SH-SY5Y (cell line): ENCODE measurements at regions not wholly inside any gene's neighbourhood (a gene's known extent, or its start where the extent isn't known, plus 50 kb on each side); places are given as distances from the start of the nearest gene placed in this dataset.

Experiments used
- GATA2 ChIP-seq: IDR thresholded peaks from 2 replicates; pipeline ENCODE4 v1.6.1; 2011; ENCODE audit warnings: mild to moderate bottlenecking, low read depth, low read length
- GATA3 ChIP-seq: IDR thresholded peaks from 2 replicates; pipeline ENCODE4 v1.6.1; 2011; ENCODE audit warnings: low read depth, mild to moderate bottlenecking, low read length, moderate library complexity

- TF ChIP-seq GATA3 (no peak), GATA2 (no peak)
Measured at GRCh38 chr7:33829536-33829935, 75.8 kb upstream of the BMPER start.

GRCh38 chr7:33831389-33832141, 73.8 kb upstream of the BMPER start:
- no peak for TF ChIP-seq GATA2
- no peak for TF ChIP-seq GATA3

- no peak for TF ChIP-seq GATA2
- TF ChIP-seq GATA3: no peak
Measured at GRCh38 chr7:33832271-33832721, 73.0 kb upstream of the BMPER start.

GRCh38 chr7:33836797-33837355, 68.5 kb upstream of the BMPER start:
- no peak for TF ChIP-seq GATA2
- TF ChIP-seq GATA3: no peak

GRCh38 chr7:33837356-33837851, 67.9 kb upstream of the BMPER start:
- TF ChIP-seq GATA3: no peak

- TF ChIP-seq GATA2 (no peak), GATA3 (no peak)
Measured at GRCh38 chr7:33841031-33841430, 64.3 kb upstream of the BMPER start.

- TF ChIP-seq GATA3 (no peak), GATA2 (no peak)
Measured at GRCh38 chr7:33841705-33842129, 63.6 kb upstream of the BMPER start.

GRCh38 chr7:33842150-33842549, 63.2 kb upstream of the BMPER start:
- TF ChIP-seq GATA3 (no peak), GATA2 (no peak)

- no peak for TF ChIP-seq GATA2
- TF ChIP-seq GATA3: no peak
Measured at GRCh38 chr7:33845991-33846509, 59.3 kb upstream of the BMPER start.

GRCh38 chr7:33849004-33849403, 56.3 kb upstream of the BMPER start:
- no peak for TF ChIP-seq GATA2
- TF ChIP-seq GATA3: no peak

- TF ChIP-seq GATA2 (no peak), GATA3 (no peak)
Measured at GRCh38 chr7:33849971-33850559, 55.3 kb upstream of the BMPER start.

- TF ChIP-seq GATA3 (no peak), GATA2 (no peak)
Measured at GRCh38 chr7:33850768-33851167, 54.6 kb upstream of the BMPER start.

GRCh38 chr7:33852838-33853237, 52.5 kb upstream of the BMPER start:
- TF ChIP-seq GATA2 (no peak), GATA3 (no peak)

GRCh38 chr7:33853361-33854062, 51.8 kb upstream of the BMPER start:
- TF ChIP-seq GATA3: no peak
- no peak for TF ChIP-seq GATA2

- TF ChIP-seq GATA2 (no peak), GATA3 (no peak)
Measured at GRCh38 chr7:33854178-33854577, 51.2 kb upstream of the BMPER start.
